ENCODE measurements at regions not wholly inside any gene's neighbourhood (a gene's known extent, or its start where the extent isn't known, plus 50 kb on each side); places are given as distances from the start of the nearest gene placed in this dataset.

DNA sequence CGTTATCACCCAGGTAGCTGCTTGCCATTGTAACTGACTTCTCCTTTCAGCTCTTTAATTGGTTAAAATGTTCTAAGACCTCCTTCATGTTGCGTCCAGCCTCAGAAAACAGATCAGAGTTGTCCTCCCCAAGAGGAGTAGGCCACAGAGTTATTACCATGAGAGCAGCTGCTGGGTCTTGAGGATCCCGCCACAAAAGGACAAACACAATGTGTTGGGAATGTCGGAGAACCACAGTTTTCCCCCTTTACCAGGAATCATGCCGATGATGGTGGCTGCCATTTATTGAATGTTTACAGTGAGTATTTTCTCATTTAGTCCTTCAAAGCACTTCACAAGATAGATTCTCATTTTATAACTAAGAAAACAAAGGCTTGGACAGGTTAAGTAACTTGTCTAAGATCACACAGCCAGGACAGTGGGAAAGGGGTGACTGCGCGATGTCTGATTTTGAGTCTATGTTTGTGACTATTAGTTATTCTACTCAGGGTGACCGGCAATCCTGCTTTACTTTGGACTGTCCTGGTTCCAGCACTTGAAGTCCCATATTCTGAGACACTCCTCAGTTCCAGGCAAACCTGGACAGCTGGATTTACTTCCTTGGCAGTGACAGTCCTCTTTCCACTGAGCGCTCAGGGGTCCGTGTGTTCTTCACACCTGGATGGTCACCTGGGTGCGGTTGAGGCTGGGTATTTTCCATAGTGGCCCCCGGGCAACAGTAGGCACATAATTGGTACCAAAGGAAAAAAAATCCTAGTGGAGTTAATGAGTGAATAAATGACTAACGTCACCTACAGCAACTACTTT, 93.6 kb downstream of the LIPG start:
- WGBS, 3 donors: 94 to 96% (median 96%) methylated on average over 13 of the region's 13 CpGs
- TF ChIP-seq EP300 (IDR thresholded peaks at IDR 0.05): no peak
- TF ChIP-seq POLR2A (IDR thresholded peaks at IDR 0.05): no peak
- TF ChIP-seq, protein P1, sequence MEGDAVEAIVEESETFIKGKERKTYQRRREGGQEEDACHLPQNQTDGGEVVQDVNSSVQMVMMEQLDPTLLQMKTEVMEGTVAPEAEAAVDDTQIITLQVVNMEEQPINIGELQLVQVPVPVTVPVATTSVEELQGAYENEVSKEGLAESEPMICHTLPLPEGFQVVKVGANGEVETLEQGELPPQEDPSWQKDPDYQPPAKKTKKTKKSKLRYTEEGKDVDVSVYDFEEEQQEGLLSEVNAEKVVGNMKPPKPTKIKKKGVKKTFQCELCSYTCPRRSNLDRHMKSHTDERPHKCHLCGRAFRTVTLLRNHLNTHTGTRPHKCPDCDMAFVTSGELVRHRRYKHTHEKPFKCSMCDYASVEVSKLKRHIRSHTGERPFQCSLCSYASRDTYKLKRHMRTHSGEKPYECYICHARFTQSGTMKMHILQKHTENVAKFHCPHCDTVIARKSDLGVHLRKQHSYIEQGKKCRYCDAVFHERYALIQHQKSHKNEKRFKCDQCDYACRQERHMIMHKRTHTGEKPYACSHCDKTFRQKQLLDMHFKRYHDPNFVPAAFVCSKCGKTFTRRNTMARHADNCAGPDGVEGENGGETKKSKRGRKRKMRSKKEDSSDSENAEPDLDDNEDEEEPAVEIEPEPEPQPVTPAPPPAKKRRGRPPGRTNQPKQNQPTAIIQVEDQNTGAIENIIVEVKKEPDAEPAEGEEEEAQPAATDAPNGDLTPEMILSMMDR (IDR thresholded peaks at IDR 0.05): no peak
- Histone ChIP-seq H3K27ac (no peak overlapping the region), H3K36me3 (no peaks in the 10 kb centered on the region), H3K4me3 (no peak overlapping the region), H3K9me3 (no peaks in the 10 kb centered on the region), H3K4me1 (ENCODE audit: insufficient read depth) (peaks cover 4% of the 10 kb centered on the region), H3K27me3 (no peaks in the 10 kb centered on the region)
- no peak for DNase-seq
- intact Hi-C loops (cut with DNase I): no loop called here

DNA sequence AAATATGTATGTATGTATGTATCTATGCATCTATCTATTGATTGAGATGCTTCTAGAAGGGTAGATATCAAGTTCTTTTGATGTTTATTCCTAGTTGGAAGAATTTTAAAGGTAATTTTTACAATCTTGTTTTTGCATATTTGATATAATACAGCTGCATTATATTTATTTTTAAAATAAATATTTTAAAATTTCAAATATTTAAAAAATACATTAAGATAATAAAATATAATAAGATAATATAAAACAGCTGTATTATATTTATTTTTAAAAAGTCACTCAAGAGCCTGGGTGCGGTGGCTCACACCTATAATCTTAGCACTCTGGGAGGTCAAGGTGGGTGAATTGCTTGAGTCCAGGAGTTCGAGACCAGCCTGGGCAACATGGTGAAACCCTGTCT, 92.5 kb downstream of the LIPG start:
- Histone ChIP-seq H3K27ac (no peak overlapping the region), H3K36me3 (no peaks in the 10 kb centered on the region), H3K4me3 (no peak overlapping the region), H3K27me3 (no peaks in the 10 kb centered on the region), H3K4me1 (ENCODE audit: insufficient read depth) (peaks cover 4% of the 10 kb centered on the region), H3K9me3 (no peaks in the 10 kb centered on the region)
- DNase-seq: no peak
- TF ChIP-seq, protein P1 (IDR thresholded peaks at IDR 0.05): no peak
- no peak for TF ChIP-seq POLR2A (IDR thresholded peaks at IDR 0.05)
- intact Hi-C loops (cut with DNase I): no loop called here
- WGBS, 3 donors: 59 to 77% (median 77%) methylated on average over 2 of the region's 2 CpGs

DNA sequence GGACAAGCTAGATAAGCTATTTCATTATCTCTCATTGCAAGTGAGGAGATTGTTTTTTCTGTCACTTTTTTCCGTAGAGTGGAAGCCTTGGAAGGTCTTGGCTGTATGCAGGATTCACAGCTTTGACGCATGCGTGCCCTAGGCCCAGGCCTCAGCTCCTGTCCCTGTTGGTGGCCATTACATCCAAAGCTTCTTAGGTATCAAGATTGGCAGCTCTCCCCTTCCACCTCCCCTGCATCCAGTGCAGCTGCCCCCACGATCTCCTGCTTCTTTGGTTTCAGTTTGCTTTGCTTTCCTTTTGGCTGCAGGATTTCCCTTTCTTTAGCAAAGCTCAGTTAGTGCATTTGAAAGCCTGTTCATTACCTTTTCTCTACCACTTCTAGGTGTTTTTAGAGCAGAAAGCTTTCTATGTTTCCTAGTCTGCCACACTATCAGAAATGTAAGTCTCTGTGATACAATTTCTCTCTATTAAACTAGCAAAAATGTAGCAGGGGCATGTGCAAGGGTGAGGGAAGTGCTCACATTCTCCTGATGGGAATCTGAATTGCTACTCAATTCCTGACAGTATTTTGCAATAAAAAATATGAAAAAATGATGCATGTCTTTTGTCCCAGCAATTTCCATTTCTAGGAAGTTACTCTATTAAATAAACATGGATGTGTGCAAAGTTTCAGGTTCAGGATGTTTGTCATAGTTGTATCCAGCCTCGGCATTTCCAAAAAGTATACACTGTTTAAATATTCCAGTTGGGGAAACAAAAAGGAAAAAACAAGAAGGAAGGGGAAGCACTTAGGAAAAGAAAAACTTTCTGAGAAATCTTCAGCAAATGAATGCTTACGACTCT, 91.2 kb downstream of the LIPG start:
- 35 to 42% (median 37%) methylated on average over 6 of the region's 6 CpGs for WGBS, 3 donors
- no peaks in the 10 kb centered on the region for H3K36me3 ChIP-seq
- peak overlapping the region; percentile 3 for H3K4me3 ChIP-seq
- no peak for DNase-seq
- H3K4me1 ChIP-seq (ENCODE audit: insufficient read depth): peaks cover 4% of the 10 kb centered on the region
- H3K27ac ChIP-seq: no peak overlapping the region
- no peaks in the 10 kb centered on the region for H3K27me3 ChIP-seq
- intact Hi-C loops (cut with DNase I): no loop called here
- no peaks in the 10 kb centered on the region for H3K9me3 ChIP-seq
- TF ChIP-seq POLR2A (IDR thresholded peaks at IDR 0.05) (no peak), EP300 (IDR thresholded peaks at IDR 0.05) (no peak)
- TF ChIP-seq, protein P1 (IDR thresholded peaks at IDR 0.05): no peak

DNA sequence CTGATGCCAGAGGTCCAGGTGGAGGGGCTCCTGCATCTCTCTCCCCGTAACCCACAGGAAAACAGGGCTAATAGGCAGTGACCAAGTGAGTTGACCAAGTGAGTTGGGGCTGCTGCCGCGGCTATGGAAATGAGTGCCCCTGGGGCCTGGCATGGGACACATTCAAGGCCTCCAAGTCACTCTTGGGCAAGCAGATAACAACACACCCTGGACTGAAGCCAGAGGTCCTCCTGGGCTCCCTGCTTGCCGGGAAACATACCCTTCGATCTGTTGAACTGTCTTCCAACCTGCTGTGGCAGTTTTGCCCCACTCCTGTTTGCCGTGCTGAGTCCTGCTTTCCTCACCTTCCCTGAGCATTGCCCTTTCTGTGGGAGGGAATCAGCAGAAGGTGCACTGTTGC, 89.2 kb downstream of the LIPG start:
- Histone ChIP-seq H3K4me3 (no peak overlapping the region), H3K27ac (no peak overlapping the region), H3K36me3 (no peaks in the 10 kb centered on the region), H3K4me1 (ENCODE audit: insufficient read depth) (peaks cover 4% of the 10 kb centered on the region), H3K9me3 (no peaks in the 10 kb centered on the region), H3K27me3 (no peaks in the 10 kb centered on the region)
- TF ChIP-seq EP300 (IDR thresholded peaks at IDR 0.05) (no peak), POLR2A (IDR thresholded peaks at IDR 0.05) (no peak)
- TF ChIP-seq, protein P1 (IDR thresholded peaks at IDR 0.05): no peak
- intact Hi-C loops (cut with DNase I): no loop called here
- 78 to 100% (median 83%) methylated on average over 6 of the region's 6 CpGs for WGBS, 3 donors
- DNase-seq: no peak

Data from ovary (tissue), 7 donors.